ENCODE measurements at regions not wholly inside any gene's neighbourhood (a gene's known extent, or its start where the extent isn't known, plus 50 kb on each side); places are given as distances from the start of the nearest gene placed in this dataset.
A peak's percentile ranks its signal among the peaks of the same experiment; 100 is the strongest.
"Not testable (repeated sequence)": the region's sequence is repeated elsewhere in the genome, so short reads cannot be mapped to it uniquely, and the experiment has no call there.

- H3K9ac ChIP-seq: no peak overlapping the region
- H3K27ac ChIP-seq: no peak overlapping the region
- H3K4me2 ChIP-seq: no peak overlapping the region
- H3K4me3 ChIP-seq: no peak overlapping the region
- H3K27me3 ChIP-seq: no peaks in the 10 kb centered on the region
- peaks cover 0 to 10% (median 0%) of the 10 kb centered on the region in 11 experiments; a peak in 4 of 22 replicates for H3K9me3 ChIP-seq (replicated peaks in 1 of 11)
- H3K36me3 ChIP-seq: no peaks in the 10 kb centered on the region
- no peak for TF ChIP-seq Cebpa-rat (IDR thresholded peaks at IDR 0.05)
- no peaks in the 10 kb centered on the region for H4K20me1 ChIP-seq
- peaks cover 0 to 40% (median 16%) of the 10 kb centered on the region in 10 experiments; a peak in 12 of 20 replicates for H3K4me1 ChIP-seq
These were observed 1124.6 kb downstream of the TMEM121 start for GRCh38 chr14:106651016-106651415.

- Histone ChIP-seq H3K27me3 (no peaks in the 10 kb centered on the region), H3K4me3 (no peak overlapping the region), H3K4me1 (peaks cover 0 to 55% (median 17%) of the 10 kb centered on the region in 10 experiments; a peak in 12 of 20 replicates), H3K36me3 (no peaks in the 10 kb centered on the region), H3K27ac (peak overlapping the region in 3 of 11 experiments; percentile 28 to 60 (median 48); a peak in 4 of 22 replicates), H3K9me3 (replicated peaks in 1 of 11) (peaks cover 0 to 22% (median 8%) of the 10 kb centered on the region in 11 experiments; a peak in 8 of 22 replicates), H3K9ac (peak overlapping the region in 1 of 11 experiments; percentile 46; a peak in 1 of 22 replicates), H4K20me1 (no peaks in the 10 kb centered on the region), H3K4me2 (peak overlapping the region in 8 of 11 experiments; percentile 18 to 67 (median 48); a peak in 13 of 22 replicates)
- no peak for TF ChIP-seq Cebpa-rat (IDR thresholded peaks at IDR 0.05)
These were observed 1126.1 kb downstream of the TMEM121 start for GRCh38 chr14:106652494-106652893.

- TF ChIP-seq Cebpa-rat (IDR thresholded peaks at IDR 0.05): no peak
- no peaks in the 10 kb centered on the region for H3K27me3 ChIP-seq
- no peaks in the 10 kb centered on the region for H4K20me1 ChIP-seq
- peak overlapping the region in 4 of 11 experiments; percentile 31 to 41 (median 36); a peak in 5 of 22 replicates for H3K4me2 ChIP-seq
- H3K27ac ChIP-seq: no peak overlapping the region
- H3K9me3 ChIP-seq (replicated peaks in 1 of 11): peaks cover 0 to 12% (median 0%) of the 10 kb centered on the region in 11 experiments; a peak in 5 of 22 replicates
- peaks cover 0 to 70% (median 19%) of the 10 kb centered on the region in 10 experiments; a peak in 11 of 20 replicates for H3K4me1 ChIP-seq
- no peaks in the 10 kb centered on the region for H3K36me3 ChIP-seq
- H3K4me3 ChIP-seq: no peak overlapping the region
- H3K9ac ChIP-seq: no peak overlapping the region
These were observed 1131.1 kb downstream of the TMEM121 start for GRCh38 chr14:106657460-106657859.

- H3K27ac ChIP-seq, H3K9ac ChIP-seq, H4K20me1 ChIP-seq, H3K36me3 ChIP-seq, H3K27me3 ChIP-seq, H3K4me3 ChIP-seq: not testable (repeated sequence)
- Histone ChIP-seq H3K4me2 (peak overlapping the region in 5 of 11 experiments; percentile 16 to 41 (median 36); a peak in 7 of 22 replicates), H3K9me3 (replicated peaks in 1 of 11) (peaks cover 0 to 12% (median 0%) of the 10 kb centered on the region in 11 experiments; a peak in 5 of 22 replicates), H3K4me1 (peaks cover 0 to 70% (median 18%) of the 10 kb centered on the region in 10 experiments; a peak in 9 of 20 replicates)
These were observed 1131.9 kb downstream of the TMEM121 start for GRCh38 chr14:106658066-106658860.

- H4K20me1 ChIP-seq: not testable (repeated sequence)
- Histone ChIP-seq H3K4me2 (peak overlapping the region in 3 of 11 experiments; percentile 10 to 34 (median 19); a peak in 4 of 22 replicates), H3K9me3 (replicated peaks in 1 of 11) (peaks cover 0 to 15% (median 0%) of the 10 kb centered on the region in 11 experiments; a peak in 6 of 22 replicates)
These were observed 1135.2 kb downstream of the TMEM121 start for GRCh38 chr14:106661561-106661960.

GRCh38 chr14:106662936-106663550, 1136.7 kb downstream of the TMEM121 start:
- no peak overlapping the region for H3K27ac ChIP-seq
- H3K36me3 ChIP-seq: no peaks in the 10 kb centered on the region
- peaks cover 0 to 5% (median 0%) of the 10 kb centered on the region in 11 experiments; a peak in 2 of 22 replicates for H3K9me3 ChIP-seq (replicated peaks in 1 of 11)
- no peaks in the 10 kb centered on the region for H4K20me1 ChIP-seq
- TF ChIP-seq Cebpa-rat (IDR thresholded peaks at IDR 0.05): no peak
- peak overlapping the region in 5 of 11 experiments; percentile 3 to 21 (median 15); a peak in 4 of 22 replicates for H3K4me2 ChIP-seq
- no peak overlapping the region for H3K4me3 ChIP-seq
- peaks cover 0 to 52% (median 19%) of the 10 kb centered on the region in 10 experiments; a peak in 10 of 20 replicates for H3K4me1 ChIP-seq
- H3K9ac ChIP-seq: no peak overlapping the region
- H3K27me3 ChIP-seq: no peaks in the 10 kb centered on the region

More at GRCh38 chr14:106661561-106661960, 1135.2 kb downstream of the TMEM121 start:
- not testable (repeated sequence) for H3K36me3 ChIP-seq, H3K9ac ChIP-seq, H3K4me3 ChIP-seq, H3K27ac ChIP-seq, H3K27me3 ChIP-seq
- peaks cover 0 to 60% (median 19%) of the 10 kb centered on the region in 10 experiments; a peak in 10 of 20 replicates for H3K4me1 ChIP-seq

GRCh38 chr14:106663805-106664410, 1137.5 kb downstream of the TMEM121 start:
- H3K4me3 ChIP-seq; H3K27me3 ChIP-seq; H3K27ac ChIP-seq; H3K36me3 ChIP-seq; H4K20me1 ChIP-seq; H3K9me3 ChIP-seq (replicated peaks in 1 of 11); H3K9ac ChIP-seq: not testable (repeated sequence)
- peaks cover 0 to 46% (median 16%) of the 10 kb centered on the region in 10 experiments; a peak in 10 of 20 replicates for H3K4me1 ChIP-seq
- peak overlapping the region in 2 of 11 experiments; percentile 3 to 21; a peak in 1 of 22 replicates for H3K4me2 ChIP-seq

- Histone ChIP-seq H4K20me1 (no peaks in the 10 kb centered on the region), H3K4me2 (peak overlapping the region in 4 of 11 experiments; percentile 25 to 55 (median 50); a peak in 7 of 22 replicates), H3K27ac (no peak overlapping the region), H3K27me3 (no peaks in the 10 kb centered on the region), H3K4me3 (no peak overlapping the region), H3K4me1 (peaks cover 0 to 63% (median 26%) of the 10 kb centered on the region in 10 experiments; a peak in 13 of 20 replicates), H3K36me3 (no peaks in the 10 kb centered on the region), H3K9ac (no peak overlapping the region), H3K9me3 (replicated peaks in 1 of 11) (peaks cover 0 to 5% (median 0%) of the 10 kb centered on the region in 11 experiments; a peak in 2 of 22 replicates)
- no peak for TF ChIP-seq Cebpa-rat (IDR thresholded peaks at IDR 0.05)
These were observed 1139.4 kb downstream of the TMEM121 start for GRCh38 chr14:106665814-106666213.

Data from BLaER1 treated with 17β-estradiol and CSF1 and Interleukin-3, amounts not matched to agents 10 nM and 100 nM (cell line).